ENCODE measurements at regions not wholly inside any gene's neighbourhood (a gene's known extent, or its start where the extent isn't known, plus 50 kb on each side); places are given as distances from the start of the nearest gene placed in this dataset.

DNA sequence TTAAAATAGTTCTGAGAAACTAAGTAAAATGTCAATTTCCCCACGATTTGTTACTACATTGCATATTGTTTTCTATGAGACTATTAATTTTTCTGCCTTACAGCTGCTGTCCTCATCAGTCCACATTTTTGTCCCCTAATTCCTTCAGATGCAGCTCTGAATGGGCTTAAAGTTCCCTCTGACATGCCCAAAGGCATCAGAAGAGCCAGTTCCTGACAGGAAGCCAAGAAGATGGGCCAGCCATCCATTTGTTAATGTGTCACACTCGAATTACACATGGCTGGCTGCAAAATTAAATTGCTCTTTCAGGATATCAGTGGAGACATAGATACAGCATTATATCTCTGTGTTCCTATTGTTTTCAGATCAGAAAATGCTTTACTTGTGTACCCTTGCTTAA lies 1223.0 kb downstream of the EPHA7 start:
- TF ChIP-seq, protein P1, sequence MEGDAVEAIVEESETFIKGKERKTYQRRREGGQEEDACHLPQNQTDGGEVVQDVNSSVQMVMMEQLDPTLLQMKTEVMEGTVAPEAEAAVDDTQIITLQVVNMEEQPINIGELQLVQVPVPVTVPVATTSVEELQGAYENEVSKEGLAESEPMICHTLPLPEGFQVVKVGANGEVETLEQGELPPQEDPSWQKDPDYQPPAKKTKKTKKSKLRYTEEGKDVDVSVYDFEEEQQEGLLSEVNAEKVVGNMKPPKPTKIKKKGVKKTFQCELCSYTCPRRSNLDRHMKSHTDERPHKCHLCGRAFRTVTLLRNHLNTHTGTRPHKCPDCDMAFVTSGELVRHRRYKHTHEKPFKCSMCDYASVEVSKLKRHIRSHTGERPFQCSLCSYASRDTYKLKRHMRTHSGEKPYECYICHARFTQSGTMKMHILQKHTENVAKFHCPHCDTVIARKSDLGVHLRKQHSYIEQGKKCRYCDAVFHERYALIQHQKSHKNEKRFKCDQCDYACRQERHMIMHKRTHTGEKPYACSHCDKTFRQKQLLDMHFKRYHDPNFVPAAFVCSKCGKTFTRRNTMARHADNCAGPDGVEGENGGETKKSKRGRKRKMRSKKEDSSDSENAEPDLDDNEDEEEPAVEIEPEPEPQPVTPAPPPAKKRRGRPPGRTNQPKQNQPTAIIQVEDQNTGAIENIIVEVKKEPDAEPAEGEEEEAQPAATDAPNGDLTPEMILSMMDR (IDR thresholded peaks at IDR 0.05; ENCODE audit: poor library complexity): no peak
- TF ChIP-seq EZH2 (IDR thresholded peaks at IDR 0.05; ENCODE audit: borderline replicate concordance): no peak
- no peak for TF ChIP-seq EZH2phosphoT487 (IDR thresholded peaks at IDR 0.05; ENCODE audit: low read depth, severe bottlenecking, unreplicated experiment)

Data from hepatocyte (in vitro differentiated cells).